GM12878 (cell line): ENCODE measurements at regions not wholly inside any gene's neighbourhood (a gene's known extent, or its start where the extent isn't known, plus 50 kb on each side); places are given as distances from the start of the nearest gene placed in this dataset.

Source experiments
- ATAC-seq: fragments of 200-7000 bp; cut with Tn5 transposase; 3 replicates; pipeline ENCODE4 v1.9.1; 2020; ENCODE audit warnings: mild to moderate bottlenecking, moderate library complexity
- BruUV-seq: library from RNA; stranded (reverse); fragments of 400-500 nt; replicated peaks from 2 replicates; lab custom pipeline; 2021; lab: Mats Ljungman, UMichigan
- CTCF ChIA-PET: fragments of 300-600 bp; sonication (Branson Sonifier 250); formaldehyde crosslinking; extraction: SDS; loops from one replicate; lab custom pipeline; 2021; ENCODE audit warnings: inconsistent platforms; lab: Yijun Ruan, JAX
- POLR2A ChIA-PET: fragments of 350-600 bp; formaldehyde crosslinking; extraction: SDS; loops from one replicate; lab custom pipeline; 2021; ENCODE audit warnings: inconsistent platforms; lab: Charles Lee
- RAD21 ChIA-PET: fragments of 300-600 bp; sonication (Branson Sonifier 250); formaldehyde crosslinking; loops from one replicate; lab custom pipeline; 2023; ENCODE audit warnings: antibody characterized with exemption; ENCODE audit not compliant: unreplicated experiment; lab: Charles Lee
- SMC1A ChIA-PET: fragments of 300-600 bp; sonication (Branson Sonifier 250); formaldehyde crosslinking; loops from one replicate; lab custom pipeline; 2023; ENCODE audit not compliant: unreplicated experiment, uncharacterized antibody; lab: Charles Lee
- DNase-seq: peaks from one replicate; pipeline ENCODE4 v3.0.0-alpha.2; 2011; ENCODE audit warnings: low read depth, low spot score
- FAIRE-seq: peaks from 3 replicates; lab custom pipeline; 2011; peaks lifted over from hg19 to GRCh38; lab: Jason Lieb, UNC
- H2AFZ ChIP-seq: 2 replicates; pipeline ENCODE4 v1.6.0; 2011; ENCODE audit warnings: low read depth, low read length, control low read depth; ENCODE audit not compliant: control insufficient read depth
- H3K27ac ChIP-seq: 2 replicates; pipeline ENCODE4 v1.5.1; 2011; ENCODE audit warnings: control low read depth; ENCODE audit not compliant: control insufficient read depth, insufficient read depth
- H3K27me3 ChIP-seq, 2 experiments: replicated peaks in 1 of 2; 2 replicates each; pipeline versions ENCODE4 v1.6.0 to v1.6.1; 2011; ENCODE audit warnings: low read length in 1 of 2; ENCODE audit not compliant: control insufficient read depth in 2 of 2, insufficient read depth in 2 of 2
- H3K36me3 ChIP-seq, 2 experiments: 2 replicates each; pipeline ENCODE4 v1.5.1; 2011; ENCODE audit warnings: low read length in 1 of 2; ENCODE audit not compliant: control insufficient read depth in 2 of 2, insufficient read depth in 2 of 2
- H3K4me1 ChIP-seq: 2 replicates; pipeline ENCODE4 v1.6.1; 2011; ENCODE audit warnings: mild to moderate bottlenecking, low read length, moderate library complexity, mixed read lengths; ENCODE audit not compliant: control insufficient read depth, insufficient read depth
- H3K4me2 ChIP-seq: 2 replicates; pipeline ENCODE4 v1.6.0; 2011; ENCODE audit warnings: control low read depth; ENCODE audit not compliant: control insufficient read depth, insufficient read depth
- H3K4me3 ChIP-seq: fragments of 200-600 bp; sonication (generic); 2 replicates; pipeline ENCODE4 v1.5.1; 2016
- H3K79me2 ChIP-seq: 2 replicates; pipeline ENCODE4 v1.6.0; 2011; ENCODE audit warnings: low read length; ENCODE audit not compliant: control insufficient read depth, insufficient read depth
- H3K9ac ChIP-seq: 2 replicates; pipeline ENCODE4 v1.8.0; 2011; ENCODE audit warnings: low read length, control low read depth, mixed read lengths; ENCODE audit not compliant: control insufficient read depth, insufficient read depth
- H3K9me3 ChIP-seq: replicated peaks from 3 replicates; pipeline ENCODE4 v1.5.1; 2011; ENCODE audit warnings: mild to moderate bottlenecking, low read length; ENCODE audit not compliant: control insufficient read depth, insufficient read depth
- H4K20me1 ChIP-seq: 2 replicates; pipeline ENCODE4 v1.6.0; 2011; ENCODE audit not compliant: control insufficient read depth, insufficient read depth
- CHD2 ChIP-seq: IDR thresholded peaks from 2 replicates; pipeline ENCODE4 v1.6.1; 2011; ENCODE audit warnings: low read depth, low read length, improper control_type of control experiment, borderline replicate concordance
- EP300 ChIP-seq, 2 experiments: fragments of 150-350 bp in 1 of 2; IDR thresholded peaks; 2 replicates each; pipeline ENCODE4 v1.6.1; 2011 to 2012; ENCODE audit warnings: low read depth in 2 of 2, low read length in 2 of 2, borderline replicate concordance in 1 of 2, improper control_type of control experiment in 1 of 2, inconsistent platforms in 1 of 2; ENCODE audit not compliant: control insufficient read depth in 1 of 2
- HDGF ChIP-seq: fragments of 450-650 bp; IDR thresholded peaks from 2 replicates; pipeline ENCODE4 v1.6.1; 2016; ENCODE audit warnings: antibody characterized with exemption
- MEF2A ChIP-seq: IDR thresholded peaks from 2 replicates; pipeline ENCODE4 v1.6.1; 2011; ENCODE audit warnings: low read depth, mild to moderate bottlenecking, low read length, moderate library complexity; ENCODE audit not compliant: insufficient read depth
- NBN ChIP-seq: fragments of 450-650 bp; IDR thresholded peaks from 2 replicates; pipeline ENCODE4 v1.6.1; 2016
- PBX3 ChIP-seq: IDR thresholded peaks from 2 replicates; pipeline ENCODE4 v1.6.1; 2011; ENCODE audit warnings: mild to moderate bottlenecking, low read depth, low read length, moderate library complexity; ENCODE audit not compliant: insufficient replicate concordance
- RB1 ChIP-seq: fragments of 450-650 bp; formaldehyde crosslinking; IDR thresholded peaks from 2 replicates; pipeline ENCODE4 v1.6.1; 2017; ENCODE audit warnings: mild to moderate bottlenecking, borderline replicate concordance
- TCF3 ChIP-seq: IDR thresholded peaks from 2 replicates; pipeline ENCODE4 v1.6.1; 2012; ENCODE audit warnings: low read depth, mild to moderate bottlenecking, low read length, borderline replicate concordance; ENCODE audit not compliant: insufficient read depth
- WGBS: methylation state at CpG from one replicate; pipeline ENCODE4 v1.1.6; 2016; ENCODE audit warnings: low lambda C conversion rate; ENCODE audit not compliant: insufficient replicate concordance, insufficient coverage; ENCODE audit errors: missing lambda C conversion rate; 5-methylcytosine and 5-hydroxymethylcytosine counted together
- in situ Hi-C: fragments of 300-500 bp; cut with MboI; formaldehyde crosslinking; loops from 9 replicates; pipeline ENCODE4 v1.14.3; 2018; ENCODE audit warnings: mixed read lengths
- intact Hi-C: fragments of 100-400 bp; cut with micrococcal nuclease; formaldehyde crosslinking; loops from one replicate; pipeline ENCODE4 v1.14.2; 2022; ENCODE audit not compliant: unreplicated experiment

GRCh38 chr1:177620636-177621190 is 349.1 kb downstream of the SEC16B start:
- in situ Hi-C loops (no loop called here), intact Hi-C loops (no loop called here)
- Histone ChIP-seq H2AFZ (no peak overlapping the region), H3K36me3 (no peaks in the 10 kb centered on the region), H3K79me2 (no peaks in the 10 kb centered on the region), H3K27ac (no peak overlapping the region), H3K4me2 (no peak overlapping the region), H3K4me1 (no peaks in the 10 kb centered on the region), H3K4me3 (no peak overlapping the region), H3K9ac (no peak overlapping the region), H3K27me3 (no peaks in the 10 kb centered on the region), H4K20me1 (no peaks in the 10 kb centered on the region), H3K9me3 (no peaks in the 10 kb centered on the region)
- CTCF ChIA-PET: no interaction called here
- SMC1A ChIA-PET: no interaction called here
- ATAC-seq (no peak), FAIRE-seq (no peak)
- POLR2A ChIA-PET: no interaction called here
- TF ChIP-seq RB1: no peak
- no peak for TF ChIP-seq MEF2A
- no peak for TF ChIP-seq TCF3
- no peak for TF ChIP-seq NBN
- no peak for TF ChIP-seq CHD2
- TF ChIP-seq HDGF: no peak
- no peak for TF ChIP-seq EP300 (IDR thresholded peaks at IDR 0.05; ENCODE audit: borderline replicate concordance in 1 of 2, control insufficient read depth in 1 of 2, low read depth in 2 of 2, low read length in 2 of 2)
- TF ChIP-seq PBX3: no peak
- TF ChIP-seq, all 136 proteins: peak for 0
- 1% methylated on average over 4 of the region's 4 CpGs for WGBS
- RAD21 ChIA-PET: no interaction called here
- DNase-seq: no peak
- BruUV-seq: no TSS peak
